ENCODE measurements at regions not wholly inside any gene's neighbourhood (a gene's known extent, or its start where the extent isn't known, plus 50 kb on each side); places are given as distances from the start of the nearest gene placed in this dataset.

DNA sequence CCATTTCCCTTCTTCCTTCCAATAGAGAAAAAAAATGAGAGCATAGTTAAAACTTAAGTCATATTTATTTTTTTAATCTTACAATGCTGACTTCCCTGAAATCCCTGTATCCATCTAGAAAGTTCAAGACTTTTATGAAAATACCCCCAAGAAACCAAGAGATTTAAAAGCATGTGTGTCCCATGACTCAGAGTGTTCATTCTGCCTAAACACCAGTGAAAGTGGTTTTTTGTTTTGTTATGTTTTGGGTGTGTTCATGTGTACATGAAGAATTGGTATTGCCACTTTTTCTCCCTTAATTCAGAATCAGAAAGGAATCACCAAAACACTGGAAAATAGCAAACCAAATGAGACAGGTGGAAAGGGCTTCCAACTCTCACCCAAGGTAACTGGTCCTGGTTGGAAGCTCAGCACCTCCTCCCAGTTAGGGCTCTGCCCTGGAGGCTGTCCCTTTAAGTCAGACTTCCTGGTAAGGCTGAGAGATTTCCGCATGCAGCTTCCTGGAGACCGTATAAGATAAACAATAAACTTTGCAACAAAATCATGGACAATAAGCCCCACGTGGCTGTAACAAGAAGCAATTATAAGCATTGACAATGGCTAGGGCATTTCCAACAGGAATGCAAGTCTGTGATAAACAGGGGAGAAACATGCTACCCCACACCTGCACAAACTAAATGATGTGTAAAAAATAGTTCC, 121.9 kb upstream of the ARHGEF3 start:
- H3K27me3 ChIP-seq (ENCODE audit: insufficient read depth, low read length), result no peaks in the 10 kb centered on the region
- peaks cover 35% of the 10 kb centered on the region for H3K4me1 ChIP-seq (ENCODE audit: insufficient read depth, low read length, severe bottlenecking)
- H3K9me2 ChIP-seq (ENCODE audit: low read depth, low read length), result no peaks in the 10 kb centered on the region
- H3F3A ChIP-seq (ENCODE audit: insufficient read depth, low read length), result no peaks in the 10 kb centered on the region
- no peaks in the 10 kb centered on the region for H3K79me2 ChIP-seq (ENCODE audit: insufficient read depth, low read length)
- H3K9me3 ChIP-seq (ENCODE audit: low read length), result no peaks in the 10 kb centered on the region
- H2AFZ ChIP-seq (ENCODE audit: low read length), result no peak overlapping the region
- H3K9ac ChIP-seq (ENCODE audit: low read length), result no peak overlapping the region
- H3K27ac ChIP-seq (ENCODE audit: low read depth, low read length, poor library complexity, severe bottlenecking), result no peak overlapping the region
- no peak for TF ChIP-seq EZH2 (IDR thresholded peaks at IDR 0.05; ENCODE audit: borderline replicate concordance, low read length)
- TF ChIP-seq, protein P1, sequence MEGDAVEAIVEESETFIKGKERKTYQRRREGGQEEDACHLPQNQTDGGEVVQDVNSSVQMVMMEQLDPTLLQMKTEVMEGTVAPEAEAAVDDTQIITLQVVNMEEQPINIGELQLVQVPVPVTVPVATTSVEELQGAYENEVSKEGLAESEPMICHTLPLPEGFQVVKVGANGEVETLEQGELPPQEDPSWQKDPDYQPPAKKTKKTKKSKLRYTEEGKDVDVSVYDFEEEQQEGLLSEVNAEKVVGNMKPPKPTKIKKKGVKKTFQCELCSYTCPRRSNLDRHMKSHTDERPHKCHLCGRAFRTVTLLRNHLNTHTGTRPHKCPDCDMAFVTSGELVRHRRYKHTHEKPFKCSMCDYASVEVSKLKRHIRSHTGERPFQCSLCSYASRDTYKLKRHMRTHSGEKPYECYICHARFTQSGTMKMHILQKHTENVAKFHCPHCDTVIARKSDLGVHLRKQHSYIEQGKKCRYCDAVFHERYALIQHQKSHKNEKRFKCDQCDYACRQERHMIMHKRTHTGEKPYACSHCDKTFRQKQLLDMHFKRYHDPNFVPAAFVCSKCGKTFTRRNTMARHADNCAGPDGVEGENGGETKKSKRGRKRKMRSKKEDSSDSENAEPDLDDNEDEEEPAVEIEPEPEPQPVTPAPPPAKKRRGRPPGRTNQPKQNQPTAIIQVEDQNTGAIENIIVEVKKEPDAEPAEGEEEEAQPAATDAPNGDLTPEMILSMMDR (IDR thresholded peaks at IDR 0.05; ENCODE audit: low read length), result no peak
- H3K36me3 ChIP-seq (ENCODE audit: insufficient read depth, low read length), result no peaks in the 10 kb centered on the region
- H3K4me3 ChIP-seq (ENCODE audit: low read depth, low read length, poor library complexity, severe bottlenecking), result no peak overlapping the region
- no peak overlapping the region; the same call in 1 of the 2 replicates for H3K4me2 ChIP-seq (ENCODE audit: low read length)
- no peaks in the 10 kb centered on the region for H4K20me1 ChIP-seq (ENCODE audit: insufficient read depth, low read length)

DNA sequence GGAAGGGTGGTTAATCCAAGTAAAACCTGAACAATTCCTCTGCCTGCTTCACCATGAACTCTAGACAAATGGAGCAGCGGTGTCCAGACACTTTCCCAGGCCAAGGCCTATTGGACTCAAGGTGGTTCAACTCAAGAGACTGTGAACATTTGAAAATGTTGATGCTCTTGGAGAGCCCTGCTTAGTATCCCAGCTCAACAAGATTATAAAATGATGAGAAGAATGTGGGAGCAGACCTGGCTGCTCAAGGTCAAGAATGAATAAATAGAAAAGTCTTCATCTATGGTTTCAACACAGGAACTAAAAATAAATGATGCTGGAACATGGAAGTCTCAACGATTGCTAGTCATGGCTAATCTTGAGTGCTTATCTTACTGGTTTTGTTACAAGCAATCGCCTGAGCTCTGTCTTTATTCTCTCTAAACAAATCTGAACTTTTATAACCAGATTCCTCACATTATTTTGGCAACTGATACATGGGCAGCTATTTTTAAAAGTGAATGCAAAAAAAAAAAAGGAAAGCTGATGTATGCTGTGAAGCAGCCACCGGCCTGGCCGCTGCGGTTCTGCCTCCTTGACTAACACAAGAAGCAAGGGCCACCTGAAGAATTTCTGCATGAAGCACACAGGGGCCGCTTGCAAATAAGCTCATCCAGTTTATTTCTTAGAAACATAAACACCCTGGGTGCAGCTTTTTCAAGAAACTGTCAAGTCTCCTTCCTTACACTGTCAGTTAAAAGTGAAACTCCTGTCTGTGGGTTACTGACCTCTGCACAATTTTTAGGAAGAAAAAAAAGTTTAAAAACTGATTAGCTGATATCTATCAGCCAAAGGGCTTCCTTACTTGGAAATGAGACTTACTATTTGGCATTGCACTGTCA, 120.1 kb upstream of the ARHGEF3 start:
- H3K9me2 ChIP-seq (ENCODE audit: low read depth, low read length), result no peaks in the 10 kb centered on the region
- no peaks in the 10 kb centered on the region for H3K9me3 ChIP-seq (ENCODE audit: low read length)
- H3K36me3 ChIP-seq (ENCODE audit: insufficient read depth, low read length), result no peaks in the 10 kb centered on the region
- no peaks in the 10 kb centered on the region for H4K20me1 ChIP-seq (ENCODE audit: insufficient read depth, low read length)
- no peak overlapping the region for H3K4me2 ChIP-seq (ENCODE audit: low read length)
- no peak overlapping the region for H3K27ac ChIP-seq (ENCODE audit: low read depth, low read length, poor library complexity, severe bottlenecking)
- TF ChIP-seq EZH2 (IDR thresholded peaks at IDR 0.05; ENCODE audit: borderline replicate concordance, low read length), result no peak
- TF ChIP-seq, protein P1 (IDR thresholded peaks at IDR 0.05; ENCODE audit: low read length), result no peak
- no peak overlapping the region for H3K9ac ChIP-seq (ENCODE audit: low read length)
- peaks cover 8% of the 10 kb centered on the region; the same call in 1 of the 2 replicates for H3F3A ChIP-seq (ENCODE audit: insufficient read depth, low read length)
- H3K4me1 ChIP-seq (ENCODE audit: insufficient read depth, low read length, severe bottlenecking), result peaks cover 49% of the 10 kb centered on the region
- no peaks in the 10 kb centered on the region for H3K79me2 ChIP-seq (ENCODE audit: insufficient read depth, low read length)
- H3K4me3 ChIP-seq (ENCODE audit: low read depth, low read length, poor library complexity, severe bottlenecking), result no peak overlapping the region
- H2AFZ ChIP-seq (ENCODE audit: low read length), result no peak overlapping the region
- H3K27me3 ChIP-seq (ENCODE audit: insufficient read depth, low read length), result no peaks in the 10 kb centered on the region

DNA sequence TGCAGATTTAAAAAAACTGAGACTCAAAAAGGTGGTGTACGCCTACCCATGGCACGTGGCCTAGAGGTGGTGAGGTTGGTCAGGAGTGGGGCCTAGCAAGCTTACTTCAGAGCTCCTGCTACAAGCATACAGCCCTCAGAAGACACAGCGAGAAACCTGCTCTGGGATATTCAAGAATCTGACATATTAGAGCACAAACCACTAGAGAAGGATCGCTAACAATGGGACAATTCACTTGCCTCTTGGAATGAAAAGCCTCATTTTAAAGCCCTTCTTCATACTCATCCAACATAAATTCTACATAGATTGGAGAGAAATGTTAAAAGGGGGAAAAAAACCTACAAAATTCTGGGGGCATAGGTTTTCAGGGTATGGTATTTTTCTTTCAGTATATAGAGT, 118.0 kb upstream of the ARHGEF3 start:
- peaks cover 8% of the 10 kb centered on the region; the same call in 1 of the 2 replicates for H3F3A ChIP-seq (ENCODE audit: insufficient read depth, low read length)

More for the DNA sequence above, 118.0 kb upstream of the ARHGEF3 start:
- H3K9me2 ChIP-seq (ENCODE audit: low read depth, low read length), result no peaks in the 10 kb centered on the region
- H3K9ac ChIP-seq (ENCODE audit: low read length), result no peak overlapping the region
- H3K4me1 ChIP-seq (ENCODE audit: insufficient read depth, low read length, severe bottlenecking), result peaks cover 68% of the 10 kb centered on the region
- TF ChIP-seq, protein P1 (IDR thresholded peaks at IDR 0.05; ENCODE audit: low read length), result no peak
- no peak for TF ChIP-seq EZH2 (IDR thresholded peaks at IDR 0.05; ENCODE audit: borderline replicate concordance, low read length)
- H3K9me3 ChIP-seq (ENCODE audit: low read length), result no peaks in the 10 kb centered on the region
- H2AFZ ChIP-seq (ENCODE audit: low read length), result no peak overlapping the region
- H3K4me2 ChIP-seq (ENCODE audit: low read length), result no peak overlapping the region
- no peak overlapping the region for H3K27ac ChIP-seq (ENCODE audit: low read depth, low read length, poor library complexity, severe bottlenecking)
- no peak overlapping the region for H3K4me3 ChIP-seq (ENCODE audit: low read depth, low read length, poor library complexity, severe bottlenecking)
- H3K79me2 ChIP-seq (ENCODE audit: insufficient read depth, low read length), result no peaks in the 10 kb centered on the region
- no peaks in the 10 kb centered on the region for H3K36me3 ChIP-seq (ENCODE audit: insufficient read depth, low read length)
- H3K27me3 ChIP-seq (ENCODE audit: insufficient read depth, low read length), result no peaks in the 10 kb centered on the region
- H4K20me1 ChIP-seq (ENCODE audit: insufficient read depth, low read length), result no peaks in the 10 kb centered on the region
